HepG2 (cell line): ENCODE measurements at regions not wholly inside any gene's neighbourhood (a gene's known extent, or its start where the extent isn't known, plus 50 kb on each side); places are given as distances from the start of the nearest gene placed in this dataset.

Experiments
- ATF7-NPFF ChIP-seq: sonication (generic); formaldehyde crosslinking; IDR thresholded peaks from 2 replicates; pipeline ENCODE4 v1.8.1; 2023; ENCODE audit warnings: mild to moderate bottlenecking, low read depth, missing genetic modification reagents, moderate library complexity
- BHLHE40 ChIP-seq: IDR thresholded peaks from 2 replicates; pipeline ENCODE4 v1.6.1; 2011; ENCODE audit warnings: low read length, improper control_type of control experiment
- CREB1 ChIP-seq, 2 experiments: fragments of 450-650 bp in 1 of 2; IDR thresholded peaks; 2 replicates each; pipeline ENCODE4 v1.6.1; 2016 to 2017; ENCODE audit warnings: control low read depth in 1 of 2, mild to moderate bottlenecking in 1 of 2, missing compliant biosample characterization in 1 of 2, missing genetic modification characterization in 1 of 2
- CREB3 ChIP-seq: sonication (generic); formaldehyde crosslinking; IDR thresholded peaks from 2 replicates; pipeline ENCODE4 v1.5.0; 2020; ENCODE audit warnings: missing genetic modification reagents
- EP300 ChIP-seq, 3 experiments: sonication (generic) in 1 of 3; formaldehyde crosslinking in 1 of 3; IDR thresholded peaks; 2 replicates each; pipeline versions ENCODE4 v1.5.1 to v1.6.1; 2011 to 2020; ENCODE audit warnings: low read depth in 2 of 3, low read length in 2 of 3, borderline replicate concordance in 1 of 3, improper control_type of control experiment in 1 of 3, mild to moderate bottlenecking in 1 of 3, missing genetic modification reagents in 1 of 3, moderate library complexity in 1 of 3
- GLI4 ChIP-seq: sonication (generic); formaldehyde crosslinking; IDR thresholded peaks from 2 replicates; pipeline ENCODE4 v1.5.1; 2020; ENCODE audit warnings: missing genetic modification reagents, mild to moderate bottlenecking, moderate library complexity, borderline replicate concordance
- HNF1B ChIP-seq: sonication (generic); formaldehyde crosslinking; IDR thresholded peaks from 2 replicates; pipeline ENCODE4 v1.5.1; 2020; ENCODE audit warnings: mild to moderate bottlenecking, moderate library complexity, missing genetic modification reagents
- JUN ChIP-seq: sonication (generic); formaldehyde crosslinking; IDR thresholded peaks from 2 replicates; pipeline ENCODE4 v1.4.0; 2020; ENCODE audit warnings: mild to moderate bottlenecking, missing genetic modification reagents
- MAF1 ChIP-seq: sonication (generic); formaldehyde crosslinking; IDR thresholded peaks from 2 replicates; pipeline ENCODE4 v1.5.0; 2020; ENCODE audit warnings: missing genetic modification reagents, borderline replicate concordance
- NFIC ChIP-seq: IDR thresholded peaks from 2 replicates; pipeline ENCODE4 v1.6.1; 2012; ENCODE audit warnings: mild to moderate bottlenecking, low read length, inconsistent platforms
- PREB ChIP-seq: sonication (generic); formaldehyde crosslinking; IDR thresholded peaks from 2 replicates; pipeline ENCODE4 v1.4.0; 2020; ENCODE audit warnings: missing genetic modification reagents
- TGIF2 ChIP-seq: IDR thresholded peaks from 2 replicates; pipeline ENCODE4 v1.6.1; 2016; ENCODE audit warnings: control low read depth, missing compliant biosample characterization
- YEATS4 ChIP-seq: sonication (generic); formaldehyde crosslinking; IDR thresholded peaks from 2 replicates; pipeline ENCODE4 v1.4.0; 2020; ENCODE audit warnings: missing genetic modification reagents, borderline replicate concordance
- ZHX2 ChIP-seq, 2 experiments: sonication (generic) in 1 of 2; formaldehyde crosslinking in 1 of 2; IDR thresholded peaks; 2 replicates each; pipeline versions ENCODE4 v1.6.1 to v1.9.0; 2014 to 2022; ENCODE audit warnings: antibody characterized with exemption in 1 of 2, borderline replicate concordance in 1 of 2, inconsistent platforms in 1 of 2, low read depth in 1 of 2, missing genetic modification reagents in 1 of 2
- ZNF629 ChIP-seq: sonication (generic); formaldehyde crosslinking; conservative IDR thresholded peaks from 2 replicates; pipeline ENCODE4 v1.5.0; 2020; ENCODE audit warnings: missing genetic modification reagents
- ZNF639 ChIP-seq: conservative IDR thresholded peaks from 2 replicates; pipeline ENCODE4 v1.6.1; 2018; ENCODE audit warnings: missing genetic modification reagents
- ZNF792 ChIP-seq: IDR thresholded peaks from 2 replicates; pipeline ENCODE4 v1.6.1; 2016

GRCh38 chr3:16069149-16069922 lies 105.1 kb upstream of the GALNT15 start (continued):
- no peak for TF ChIP-seq HNF1B (CRISPR knock-in tag)
- peak; percentile 72 for TF ChIP-seq JUN
- peak in 1 of 2 experiments; percentile 68; a peak in 1 of 4 replicates for TF ChIP-seq EP300 (IDR thresholded peaks at IDR 0.05; ENCODE audit: low read depth in 2 of 2, low read length in 2 of 2)
- TF ChIP-seq EP300 (CRISPR knock-in tag; IDR thresholded peaks at IDR 0.05; ENCODE audit: borderline replicate concordance), result no peak
- no peak for TF ChIP-seq MAF1 (CRISPR knock-in tag)
- TF ChIP-seq ZNF639, result no peak
- no peak for TF ChIP-seq ZHX2 (IDR thresholded peaks at IDR 0.05; ENCODE audit: low read depth)
- TF ChIP-seq ZHX2 (CRISPR knock-in tag; IDR thresholded peaks at IDR 0.05; ENCODE audit: borderline replicate concordance), result no peak
- TF ChIP-seq ATF7-NPFF, result no peak
- no peak for TF ChIP-seq ZNF629 (CRISPR knock-in tag)
- no peak for TF ChIP-seq PREB (CRISPR knock-in tag)
- TF ChIP-seq GLI4 (CRISPR knock-in tag), result no peak
- TF ChIP-seq YEATS4 (CRISPR knock-in tag), result no peak
- no peak for TF ChIP-seq CREB1 (IDR thresholded peaks at IDR 0.05)
- no peak for TF ChIP-seq CREB1 (CRISPR knock-in tag; IDR thresholded peaks at IDR 0.05)
- TF ChIP-seq CREB3 (CRISPR knock-in tag), result no peak
- no peak; the same call in 1 of the 2 replicates for TF ChIP-seq NFIC
- 0 out of 2 replicates have a peak, but pooled peaks have one; percentile 54 for TF ChIP-seq ZNF792 (CRISPR knock-in tag)
- no peak for TF ChIP-seq TGIF2
- no peak for TF ChIP-seq BHLHE40
